ENCODE measurements at regions not wholly inside any gene's neighbourhood (a gene's known extent, or its start where the extent isn't known, plus 50 kb on each side); places are given as distances from the start of the nearest gene placed in this dataset.

GRCh38 chr3:72593881-72594397 is 254.3 kb downstream of the SHQ1 start:
- no peaks in the 10 kb centered on the region for H3K9me3 ChIP-seq
- H3K27ac ChIP-seq, result peak overlapping the region in 2 of 3 donors; percentile 42 to 71
- H3K4me3 ChIP-seq, result no peak overlapping the region
- ATAC-seq (peak; percentile 70 to 76 (median 75)), DNase-seq (peak; percentile 64 to 87 (median 82))
- H3K36me3 ChIP-seq, result no peaks in the 10 kb centered on the region
- intact Hi-C loops (cut with DNase I), result no loop called here
- no peak for TF ChIP-seq POLR2A (IDR thresholded peaks at IDR 0.05)
- TF ChIP-seq CTCF (IDR thresholded peaks at IDR 0.05), result no peak
- 63% methylated on average over 2 of the region's 5 CpGs for WGBS (ENCODE audit: insufficient coverage, low coverage, low lambda C conversion rate, missing lambda C conversion rate)
- H3K27me3 ChIP-seq, result no peaks in the 10 kb centered on the region
- H3K4me1 ChIP-seq, result peaks cover 0 to 29% (median 8%) of the 10 kb centered on the region in 4 donors

GRCh38 chr3:72591522-72592421 is 256.5 kb downstream of the SHQ1 start:
- H3K27ac ChIP-seq, result peak overlapping the region in 2 of 3 donors; percentile 24 to 82
- DNase-seq (no peak), ATAC-seq (no peak)
- no peaks in the 10 kb centered on the region for H3K36me3 ChIP-seq
- 72% methylated on average over 11 of the region's 14 CpGs for WGBS (ENCODE audit: insufficient coverage, low coverage, low lambda C conversion rate, missing lambda C conversion rate)
- H3K4me1 ChIP-seq, result peaks cover 0 to 29% (median 8%) of the 10 kb centered on the region in 4 donors
- H3K27me3 ChIP-seq, result no peaks in the 10 kb centered on the region
- no peaks in the 10 kb centered on the region for H3K9me3 ChIP-seq
- H3K4me3 ChIP-seq, result no peak overlapping the region
- no peak for TF ChIP-seq POLR2A (IDR thresholded peaks at IDR 0.05)
- TF ChIP-seq CTCF (IDR thresholded peaks at IDR 0.05), result no peak
- intact Hi-C loops (cut with DNase I), result no loop called here

- H3K4me3 ChIP-seq, result no peak overlapping the region
- no peaks in the 10 kb centered on the region for H3K9me3 ChIP-seq
- intact Hi-C loops (cut with DNase I), result no loop called here
- TF ChIP-seq CTCF (IDR thresholded peaks at IDR 0.05) (no peak), POLR2A (IDR thresholded peaks at IDR 0.05) (no peak)
- H3K36me3 ChIP-seq, result no peaks in the 10 kb centered on the region
- no peaks in the 10 kb centered on the region for H3K27me3 ChIP-seq
- peak; percentile 89 to 95 (median 92) for ATAC-seq
- WGBS (ENCODE audit: insufficient coverage, low coverage, low lambda C conversion rate, missing lambda C conversion rate), result 23% methylated on average over 11 of the region's 12 CpGs
- H3K27ac ChIP-seq, result peak overlapping the region; percentile 24 to 82 (median 61)
- peaks cover 0 to 29% (median 8%) of the 10 kb centered on the region in 4 donors for H3K4me1 ChIP-seq
- DNase-seq, result peak; percentile 60 to 88 (median 80)
Measured at GRCh38 chr3:72590732-72591221, 257.5 kb downstream of the SHQ1 start.

- no peak for DNase-seq
- no peaks in the 10 kb centered on the region for H3K9me3 ChIP-seq
- no peak for ATAC-seq
- no CpG with 5 or more reads among the region's 3 CpGs for WGBS (ENCODE audit: insufficient coverage, low coverage, low lambda C conversion rate, missing lambda C conversion rate)
- H3K4me3 ChIP-seq, result no peak overlapping the region
- no peaks in the 10 kb centered on the region for H3K27me3 ChIP-seq
- no peaks in the 10 kb centered on the region for H3K36me3 ChIP-seq
- H3K27ac ChIP-seq, result no peak overlapping the region
- TF ChIP-seq POLR2A (IDR thresholded peaks at IDR 0.05), result no peak
- TF ChIP-seq CTCF (IDR thresholded peaks at IDR 0.05), result no peak
- intact Hi-C loops (cut with DNase I), result no loop called here
- H3K4me1 ChIP-seq, result peaks cover 0 to 32% (median 13%) of the 10 kb centered on the region in 4 donors
Measured at GRCh38 chr3:72587282-72587681, 261.0 kb downstream of the SHQ1 start.

All from right lobe of liver (tissue), 6 donors.